GM12873 (cell line): ENCODE measurements at regions not wholly inside any gene's neighbourhood (a gene's known extent, or its start where the extent isn't known, plus 50 kb on each side); places are given as distances from the start of the nearest gene placed in this dataset.

ENCODE experiments used
- TF ChIP-seq, protein P1 (sequence below): IDR thresholded peaks from 2 replicates; pipeline ENCODE4 v1.5.1; 2012; ENCODE audit warnings: low read depth, mild to moderate bottlenecking, moderate library complexity, low read length, control low read depth; ENCODE audit not compliant: insufficient read depth; ENCODE audit errors: missing control alignments

GRCh38 chr7:34240417-34240816 is 335.1 kb downstream of the BMPER start:
- TF ChIP-seq, protein P1, sequence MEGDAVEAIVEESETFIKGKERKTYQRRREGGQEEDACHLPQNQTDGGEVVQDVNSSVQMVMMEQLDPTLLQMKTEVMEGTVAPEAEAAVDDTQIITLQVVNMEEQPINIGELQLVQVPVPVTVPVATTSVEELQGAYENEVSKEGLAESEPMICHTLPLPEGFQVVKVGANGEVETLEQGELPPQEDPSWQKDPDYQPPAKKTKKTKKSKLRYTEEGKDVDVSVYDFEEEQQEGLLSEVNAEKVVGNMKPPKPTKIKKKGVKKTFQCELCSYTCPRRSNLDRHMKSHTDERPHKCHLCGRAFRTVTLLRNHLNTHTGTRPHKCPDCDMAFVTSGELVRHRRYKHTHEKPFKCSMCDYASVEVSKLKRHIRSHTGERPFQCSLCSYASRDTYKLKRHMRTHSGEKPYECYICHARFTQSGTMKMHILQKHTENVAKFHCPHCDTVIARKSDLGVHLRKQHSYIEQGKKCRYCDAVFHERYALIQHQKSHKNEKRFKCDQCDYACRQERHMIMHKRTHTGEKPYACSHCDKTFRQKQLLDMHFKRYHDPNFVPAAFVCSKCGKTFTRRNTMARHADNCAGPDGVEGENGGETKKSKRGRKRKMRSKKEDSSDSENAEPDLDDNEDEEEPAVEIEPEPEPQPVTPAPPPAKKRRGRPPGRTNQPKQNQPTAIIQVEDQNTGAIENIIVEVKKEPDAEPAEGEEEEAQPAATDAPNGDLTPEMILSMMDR = no peak

- TF ChIP-seq, protein P1 = no peak
Measured at GRCh38 chr7:34242391-34242790, 337.1 kb downstream of the BMPER start.

DNA sequence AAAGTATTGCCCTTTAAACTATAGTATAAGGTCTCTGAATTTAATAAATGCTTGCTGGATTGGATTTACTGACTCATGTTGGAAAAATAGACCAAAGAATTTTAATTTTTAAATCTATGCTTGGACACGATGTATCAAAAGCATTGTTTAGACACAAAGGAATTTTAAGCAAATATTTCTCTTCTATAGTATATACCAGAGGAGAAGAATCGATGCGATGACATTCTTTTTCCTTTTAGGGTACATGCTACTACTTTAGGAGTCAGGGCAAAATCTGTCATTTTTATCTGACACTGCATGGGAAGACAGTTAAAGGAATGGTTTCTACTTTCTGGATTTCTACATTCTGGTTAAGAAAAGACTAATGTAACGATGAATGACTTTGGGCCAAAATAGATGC is 339.9 kb downstream of the BMPER start:
- TF ChIP-seq, protein P1 = no peak

DNA sequence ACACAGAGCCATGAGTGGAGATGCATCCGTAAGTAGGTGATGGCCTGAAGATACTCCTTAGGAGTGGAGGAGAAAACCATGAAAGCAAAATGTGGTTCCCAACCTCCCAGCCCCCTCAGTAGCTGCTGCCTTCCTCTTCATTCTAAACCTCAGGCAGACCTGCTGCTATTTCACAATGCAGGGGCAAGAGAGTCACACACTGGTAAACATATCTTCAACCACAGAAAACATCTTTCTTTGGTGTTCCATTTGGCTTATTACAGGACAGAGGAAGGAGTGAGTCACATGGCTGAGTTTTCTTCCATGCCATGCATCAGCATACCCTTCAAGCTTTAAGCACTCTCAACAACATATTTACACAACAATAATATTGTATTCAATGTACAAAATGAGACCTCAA is 342.1 kb downstream of the BMPER start:
- TF ChIP-seq, protein P1 = no peak

DNA sequence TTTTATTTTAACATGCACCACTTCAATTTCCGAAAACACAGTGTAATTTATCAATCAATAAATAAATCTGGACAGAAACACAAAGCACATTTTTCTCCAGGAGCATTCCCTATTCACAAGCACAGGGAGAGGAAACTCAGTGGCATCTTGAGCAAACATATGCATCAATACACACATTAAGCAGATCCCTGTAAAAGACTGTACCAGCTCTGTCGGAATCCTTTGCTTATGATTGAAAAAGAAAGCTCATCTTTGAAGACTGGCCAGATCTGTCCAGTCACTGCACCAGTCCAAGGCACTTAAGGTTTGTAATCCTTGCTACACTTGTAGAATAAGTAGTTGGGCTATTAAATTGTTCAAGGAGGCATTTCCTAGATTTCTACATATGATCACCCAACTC is 343.9 kb downstream of the BMPER start:
- TF ChIP-seq, protein P1 = no peak

GRCh38 chr7:34260279-34260678 is 354.9 kb downstream of the BMPER start:
- TF ChIP-seq, protein P1 = no peak

GRCh38 chr7:34263168-34263567 is 357.8 kb downstream of the BMPER start:
- TF ChIP-seq, protein P1 = no peak

DNA sequence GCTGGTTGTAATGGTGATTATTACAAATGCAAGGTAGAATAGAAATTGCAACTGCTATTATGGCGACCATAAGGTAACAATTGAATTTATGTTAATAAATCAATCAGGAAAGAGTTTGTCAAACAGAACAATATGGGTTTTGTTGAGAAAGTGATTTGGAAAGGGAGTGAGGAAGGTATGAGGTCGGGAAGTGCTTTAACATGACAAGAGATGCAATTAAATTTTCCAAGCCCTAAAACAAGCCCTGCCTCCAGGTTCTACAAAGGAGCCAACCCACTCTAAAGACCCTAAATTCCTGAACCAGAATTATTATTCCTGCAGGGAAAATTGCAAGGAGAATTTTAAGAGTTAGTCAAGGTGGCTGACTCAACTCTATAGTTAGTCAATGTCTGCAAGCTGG is 363.7 kb downstream of the BMPER start:
- TF ChIP-seq, protein P1 = no peak
